Neural progenitor cell (in vitro differentiated cells): ENCODE measurements at regions not wholly inside any gene's neighbourhood (a gene's known extent, or its start where the extent isn't known, plus 50 kb on each side); places are given as distances from the start of the nearest gene placed in this dataset.

Experiments
- EZH2 ChIP-seq: fragments of 200-600 bp; sonication (generic); IDR thresholded peaks from 2 replicates; pipeline ENCODE4 v1.6.1; 2017; ENCODE audit warnings: antibody characterized with exemption, mild to moderate bottlenecking, moderate library complexity
- EZH2phosphoT487 ChIP-seq: fragments of 200-600 bp; sonication (generic); IDR thresholded peaks from 2 replicates; pipeline ENCODE4 v1.6.1; 2017; ENCODE audit warnings: antibody characterized with exemption
- TF ChIP-seq, protein P1 (sequence below): fragments of 200-600 bp; sonication (generic); IDR thresholded peaks from 2 replicates; pipeline ENCODE4 v1.5.1; 2017; ENCODE audit warnings: antibody characterized with exemption, mild to moderate bottlenecking

DNA sequence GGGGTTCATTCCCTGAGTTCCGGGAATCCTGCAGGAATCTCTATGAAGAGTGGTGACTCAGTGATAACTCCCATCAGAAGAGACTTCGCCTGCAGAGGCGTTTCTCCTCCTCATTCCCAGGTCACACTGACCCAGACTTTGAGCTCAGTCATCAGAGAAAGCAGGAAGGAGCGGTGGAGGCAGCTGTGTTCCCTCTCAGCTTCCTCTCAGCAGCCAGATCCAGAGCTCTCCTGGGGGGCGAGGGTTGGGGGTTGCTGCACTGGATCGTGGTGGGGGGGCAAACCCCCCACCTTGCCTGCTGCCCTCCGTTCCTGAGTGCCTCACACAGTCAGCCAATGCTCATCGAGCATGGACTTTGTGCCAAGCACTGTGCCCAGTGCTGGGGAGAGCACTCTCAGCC lies 271.2 kb downstream of the CBLN1 start:
- TF ChIP-seq, protein P1, sequence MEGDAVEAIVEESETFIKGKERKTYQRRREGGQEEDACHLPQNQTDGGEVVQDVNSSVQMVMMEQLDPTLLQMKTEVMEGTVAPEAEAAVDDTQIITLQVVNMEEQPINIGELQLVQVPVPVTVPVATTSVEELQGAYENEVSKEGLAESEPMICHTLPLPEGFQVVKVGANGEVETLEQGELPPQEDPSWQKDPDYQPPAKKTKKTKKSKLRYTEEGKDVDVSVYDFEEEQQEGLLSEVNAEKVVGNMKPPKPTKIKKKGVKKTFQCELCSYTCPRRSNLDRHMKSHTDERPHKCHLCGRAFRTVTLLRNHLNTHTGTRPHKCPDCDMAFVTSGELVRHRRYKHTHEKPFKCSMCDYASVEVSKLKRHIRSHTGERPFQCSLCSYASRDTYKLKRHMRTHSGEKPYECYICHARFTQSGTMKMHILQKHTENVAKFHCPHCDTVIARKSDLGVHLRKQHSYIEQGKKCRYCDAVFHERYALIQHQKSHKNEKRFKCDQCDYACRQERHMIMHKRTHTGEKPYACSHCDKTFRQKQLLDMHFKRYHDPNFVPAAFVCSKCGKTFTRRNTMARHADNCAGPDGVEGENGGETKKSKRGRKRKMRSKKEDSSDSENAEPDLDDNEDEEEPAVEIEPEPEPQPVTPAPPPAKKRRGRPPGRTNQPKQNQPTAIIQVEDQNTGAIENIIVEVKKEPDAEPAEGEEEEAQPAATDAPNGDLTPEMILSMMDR: no peak
- TF ChIP-seq EZH2phosphoT487: no peak
- TF ChIP-seq EZH2: no peak
